ENCODE measurements at regions not wholly inside any gene's neighbourhood (a gene's known extent, or its start where the extent isn't known, plus 50 kb on each side); places are given as distances from the start of the nearest gene placed in this dataset.
"Not testable (repeated sequence)": the region's sequence is repeated elsewhere in the genome, so short reads cannot be mapped to it uniquely, and the experiment has no call there.

DNA sequence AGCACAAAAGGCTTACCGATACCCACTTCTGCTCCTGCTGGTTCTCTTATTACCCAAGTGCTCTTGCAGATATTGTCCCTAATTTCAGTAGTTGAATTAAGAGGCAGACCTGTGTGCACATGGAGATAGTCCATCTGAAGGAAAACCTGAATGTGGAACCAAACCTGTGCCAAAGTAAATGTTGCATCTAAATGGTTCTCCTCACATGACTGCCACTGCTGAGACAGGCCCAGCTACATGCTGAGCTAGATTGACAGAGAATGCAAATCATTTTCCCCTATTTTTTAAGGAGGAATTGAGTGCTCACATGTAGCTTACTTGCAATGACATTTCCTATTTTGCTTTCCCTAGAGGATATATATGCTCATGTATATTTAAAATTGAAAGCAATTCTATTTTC lies 609.1 kb upstream of the TECRL start:
- DNase-seq (ENCODE audit: extremely low spot score, insufficient read length, low read depth), result no peak
- no peak for FAIRE-seq

DNA sequence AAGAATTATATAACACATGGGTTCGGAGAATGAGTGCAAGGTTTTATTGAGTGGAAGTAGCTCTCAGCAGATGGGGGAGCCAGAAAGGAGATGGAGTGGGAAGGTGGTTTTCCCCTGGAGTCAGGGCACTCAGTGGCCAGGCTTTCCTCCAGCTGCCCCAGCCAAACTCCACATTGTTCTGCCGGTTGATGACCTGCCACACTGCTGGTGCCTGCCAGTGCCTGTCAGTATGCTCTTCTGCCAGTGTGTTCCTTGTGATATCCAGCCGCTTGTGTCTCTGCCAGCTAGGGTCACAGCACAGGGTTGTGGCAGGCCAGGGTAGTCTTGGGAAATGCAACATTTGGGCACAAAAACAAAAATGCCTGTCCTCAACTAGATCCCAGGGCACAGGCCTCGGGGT lies 604.8 kb upstream of the TECRL start:
- DNase-seq (ENCODE audit: extremely low spot score, insufficient read length, low read depth) (no peak), FAIRE-seq (no peak)

GRCh38 chr4:65007841-65008439 lies 598.7 kb upstream of the TECRL start:
- DNase-seq (ENCODE audit: extremely low spot score, insufficient read length, low read depth), result no peak
- FAIRE-seq, result no peak

- DNase-seq (ENCODE audit: extremely low spot score, insufficient read length, low read depth) (no peak), FAIRE-seq (no peak)
These were observed 565.9 kb upstream of the TECRL start for GRCh38 chr4:64975177-64975576.

GRCh38 chr4:64969081-64969480 lies 559.8 kb upstream of the TECRL start:
- no peak for FAIRE-seq
- DNase-seq (ENCODE audit: extremely low spot score, insufficient read length, low read depth), result no peak

DNA sequence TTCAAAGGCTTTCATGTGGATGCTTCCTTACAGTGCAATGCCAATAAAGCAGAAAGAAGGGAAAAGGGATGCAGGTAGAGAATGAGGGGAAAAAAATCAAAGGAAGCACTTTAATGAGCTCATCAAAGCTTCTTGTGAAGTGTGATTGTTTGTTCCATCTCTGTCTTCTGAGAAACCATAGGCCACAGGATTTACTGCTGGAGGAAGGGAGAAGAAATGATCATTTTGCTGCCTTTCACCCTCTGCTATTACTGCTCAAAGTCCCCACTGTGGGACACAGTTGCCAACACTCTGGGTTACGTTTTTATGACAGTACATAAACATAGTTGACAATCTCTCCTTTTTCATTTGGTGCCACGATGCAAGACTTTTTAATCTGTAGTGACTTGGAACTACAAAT lies 558.0 kb upstream of the TECRL start:
- DNase-seq (ENCODE audit: extremely low spot score, insufficient read length, low read depth), result no peak
- no peak for FAIRE-seq

DNA sequence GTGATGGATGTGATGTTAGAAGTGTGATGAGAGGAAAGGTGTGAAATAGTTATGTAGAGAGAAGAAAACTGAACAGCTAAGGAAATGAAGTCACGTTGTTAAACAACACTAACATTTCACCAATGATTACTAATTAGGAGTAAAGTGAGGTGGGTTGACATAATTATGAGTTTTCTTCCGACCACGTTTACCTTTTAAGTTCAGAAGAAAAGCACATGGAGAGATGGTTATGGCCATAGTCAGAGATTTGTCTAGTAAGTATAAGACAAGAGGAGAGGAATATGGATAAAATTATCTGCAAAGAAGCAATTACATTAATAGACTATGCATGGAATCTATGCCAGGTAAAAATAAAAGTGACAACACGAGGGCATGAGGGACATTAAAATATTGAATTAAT lies 551.3 kb upstream of the TECRL start:
- DNase-seq (ENCODE audit: extremely low spot score, insufficient read length, low read depth) (no peak), FAIRE-seq (no peak)

DNA sequence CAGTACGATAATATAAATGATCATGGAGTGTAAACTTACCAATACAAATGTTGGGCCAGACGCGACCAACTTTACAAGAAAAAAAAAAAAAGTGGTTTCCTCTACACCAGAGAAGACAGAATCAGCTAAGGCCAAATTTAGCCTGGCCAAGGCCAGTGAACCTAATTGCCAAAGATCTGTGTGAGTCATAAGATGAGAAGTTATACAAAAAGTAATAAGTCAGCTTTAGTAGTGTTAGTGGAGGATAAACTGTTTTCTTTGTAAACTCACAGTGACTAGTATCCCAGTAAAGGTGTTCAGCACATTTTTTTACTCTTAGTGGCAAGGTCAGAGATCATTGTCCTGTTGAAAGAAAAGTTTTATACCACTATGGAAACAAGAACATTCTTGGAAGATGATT lies 531.4 kb upstream of the TECRL start:
- DNase-seq (ENCODE audit: extremely low spot score, insufficient read length, low read depth), result no peak
- FAIRE-seq, result no peak

DNA sequence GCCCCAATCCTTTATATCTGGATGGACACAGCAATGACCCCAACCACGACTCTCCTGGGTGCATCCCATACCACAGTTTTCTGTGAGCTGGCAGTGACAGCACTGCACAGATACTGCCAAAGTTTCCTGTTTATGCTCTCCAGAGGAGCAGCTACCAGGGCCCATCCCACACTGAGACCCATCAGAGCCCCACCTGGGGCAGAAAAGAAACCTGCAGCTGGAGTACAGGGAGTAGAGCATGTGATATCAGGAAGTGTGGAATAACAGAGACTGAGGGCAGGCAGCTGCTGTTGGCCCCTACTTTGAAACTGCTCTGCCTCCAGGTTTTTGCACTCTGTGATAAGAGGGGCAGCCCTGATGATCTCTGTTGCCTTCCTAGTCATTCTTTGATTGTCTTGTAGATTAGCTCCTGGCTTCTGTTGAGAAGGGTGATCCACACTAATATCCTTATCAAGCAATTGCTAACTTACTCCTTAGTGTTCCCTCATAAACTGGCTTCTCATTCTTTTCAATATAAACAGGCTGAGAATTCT lies 526.3 kb upstream of the TECRL start:
- no peak for FAIRE-seq
- no peak for DNase-seq (ENCODE audit: extremely low spot score, insufficient read length, low read depth)

GRCh38 chr4:64911846-64912245 lies 502.6 kb upstream of the TECRL start:
- FAIRE-seq (no peak), DNase-seq (ENCODE audit: extremely low spot score, insufficient read length, low read depth) (no peak)

- FAIRE-seq (no peak), DNase-seq (ENCODE audit: extremely low spot score, insufficient read length, low read depth) (no peak)
These were observed 494.7 kb upstream of the TECRL start for GRCh38 chr4:64903986-64904385.

- no peak for DNase-seq (ENCODE audit: extremely low spot score, insufficient read length, low read depth)
- FAIRE-seq, result no peak
These were observed 490.3 kb upstream of the TECRL start for GRCh38 chr4:64899563-64899962.

GRCh38 chr4:64899030-64899429 lies 489.8 kb upstream of the TECRL start:
- not testable (repeated sequence) for DNase-seq (ENCODE audit: extremely low spot score, insufficient read length, low read depth); FAIRE-seq

DNA sequence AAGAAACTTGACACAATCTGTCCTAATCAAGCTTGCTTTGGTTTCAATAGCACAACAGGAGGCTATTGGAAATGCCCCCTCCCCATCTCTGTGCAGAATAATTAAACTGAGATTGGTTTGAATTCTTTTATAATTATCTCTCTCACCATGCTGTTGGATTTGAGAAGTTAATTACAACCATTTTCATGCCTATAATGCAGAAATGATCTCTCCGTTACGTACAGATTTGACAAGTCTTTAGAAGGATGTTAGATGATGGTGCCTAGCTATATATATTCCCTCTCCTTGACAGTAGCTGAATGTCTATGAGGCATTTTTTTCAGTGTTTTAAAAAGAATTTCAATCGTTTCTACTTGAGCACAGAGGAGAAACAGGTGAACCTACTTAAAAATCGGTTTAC lies 488.4 kb upstream of the TECRL start:
- DNase-seq (ENCODE audit: extremely low spot score, insufficient read length, low read depth), result no peak
- FAIRE-seq, result no peak

DNA sequence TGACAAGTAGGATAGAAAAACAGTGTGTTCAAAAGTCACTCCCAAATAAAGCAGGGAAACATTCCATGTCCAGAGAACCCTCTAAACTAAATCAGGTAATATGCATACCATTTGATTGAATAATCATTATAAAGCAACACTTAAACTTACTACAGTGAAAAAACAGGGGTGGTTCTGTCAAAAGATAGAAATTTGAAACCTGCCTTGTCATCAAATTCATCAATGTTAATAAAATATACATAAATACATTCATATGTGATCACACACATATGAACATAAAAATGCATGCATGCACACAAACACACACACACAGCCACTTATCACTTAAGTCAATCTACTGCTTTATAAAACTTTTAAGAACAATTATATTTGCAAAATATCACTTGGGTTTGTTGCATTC lies 485.8 kb upstream of the TECRL start:
- no peak for FAIRE-seq
- no peak for DNase-seq (ENCODE audit: extremely low spot score, insufficient read length, low read depth)

DNA sequence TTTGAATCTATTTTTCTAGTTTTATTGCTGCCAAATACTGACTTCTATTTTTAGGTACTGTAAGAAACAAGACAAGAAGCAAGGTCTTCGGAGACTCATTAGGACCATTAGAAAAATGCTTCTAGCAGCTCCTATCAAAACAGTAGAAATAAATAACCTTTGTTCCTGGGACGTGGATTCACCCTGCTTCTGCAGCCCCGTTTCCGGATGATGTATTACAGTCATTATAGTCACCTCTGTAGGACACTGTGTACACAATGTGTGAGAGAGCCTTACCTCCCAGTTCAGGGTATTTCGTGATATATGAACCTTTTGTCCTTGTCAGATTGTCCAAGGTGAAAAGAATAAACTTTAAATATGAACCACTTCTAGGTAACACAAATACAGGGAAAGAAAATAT lies 484.0 kb upstream of the TECRL start:
- FAIRE-seq, result no peak
- DNase-seq (ENCODE audit: extremely low spot score, insufficient read length, low read depth), result no peak

- no peak for FAIRE-seq
- no peak for DNase-seq (ENCODE audit: extremely low spot score, insufficient read length, low read depth)
These were observed 480.8 kb upstream of the TECRL start for GRCh38 chr4:64889906-64890610.

GRCh38 chr4:64883087-64883807 lies 474.0 kb upstream of the TECRL start:
- DNase-seq (ENCODE audit: extremely low spot score, insufficient read length, low read depth), result no peak
- no peak for FAIRE-seq

- FAIRE-seq (no peak), DNase-seq (ENCODE audit: extremely low spot score, insufficient read length, low read depth) (no peak)
These were observed 473.2 kb upstream of the TECRL start for GRCh38 chr4:64882311-64883086.

DNA sequence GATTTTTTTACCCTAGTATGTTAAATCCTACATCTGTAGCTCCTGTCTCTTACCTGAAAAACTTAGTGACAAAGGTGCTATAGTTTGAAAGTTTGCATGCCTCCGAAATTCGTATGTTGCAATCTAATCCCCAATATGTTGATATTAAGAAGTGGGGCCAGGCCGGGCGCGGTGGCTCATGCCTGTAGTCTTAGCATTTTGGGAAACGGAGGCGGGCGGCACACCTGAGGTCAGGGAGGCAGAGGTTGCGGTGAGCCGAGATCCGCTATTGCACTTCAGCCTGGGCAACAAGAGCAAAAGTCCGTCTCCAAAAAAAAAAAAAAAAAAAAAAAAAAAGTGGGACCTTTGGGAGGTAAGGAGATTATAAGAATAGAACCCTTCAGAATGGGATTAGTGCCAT lies 471.3 kb upstream of the TECRL start:
- FAIRE-seq, result no peak

More for the DNA sequence above, 471.3 kb upstream of the TECRL start:
- DNase-seq (ENCODE audit: extremely low spot score, insufficient read length, low read depth), result no peak

Data from GM18507 (cell line).